Activated CD8-positive, alpha-beta memory T cell treated with anti-CD3 and anti-CD28 coated beads for 24 hours (primary cell): ENCODE measurements at regions not wholly inside any gene's neighbourhood (a gene's known extent, or its start where the extent isn't known, plus 50 kb on each side); places are given as distances from the start of the nearest gene placed in this dataset.

Experiments used
- DNase-seq: peaks from one replicate; pipeline ENCODE4 v3.0.0-alpha.2; 2020

DNA sequence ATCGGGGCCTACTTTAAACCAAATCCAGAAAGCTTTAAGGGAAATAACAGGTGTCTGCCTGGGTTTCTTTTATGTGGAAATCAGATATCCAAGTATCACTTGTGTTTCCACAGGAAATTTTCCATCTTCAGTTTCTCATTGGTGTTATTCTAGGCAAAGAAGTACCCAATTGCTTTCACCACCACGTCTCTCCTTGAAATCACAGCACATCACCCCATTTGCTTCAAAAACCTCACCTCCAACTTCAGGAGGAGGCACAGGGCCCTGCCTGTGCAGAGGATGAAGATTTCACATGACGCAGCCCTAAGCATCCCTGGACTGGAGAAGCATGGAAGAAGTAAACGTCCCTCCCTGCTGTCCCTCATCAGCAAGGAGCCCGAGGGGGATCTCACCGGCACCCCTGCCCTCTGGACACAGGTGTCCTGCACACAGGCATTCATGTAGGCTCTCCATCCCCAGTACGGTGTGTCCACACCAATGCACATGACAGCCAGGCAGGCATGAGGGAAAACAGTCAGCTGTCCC lies 182.3 kb downstream of the TBXT start:
- no peak for DNase-seq

DNA sequence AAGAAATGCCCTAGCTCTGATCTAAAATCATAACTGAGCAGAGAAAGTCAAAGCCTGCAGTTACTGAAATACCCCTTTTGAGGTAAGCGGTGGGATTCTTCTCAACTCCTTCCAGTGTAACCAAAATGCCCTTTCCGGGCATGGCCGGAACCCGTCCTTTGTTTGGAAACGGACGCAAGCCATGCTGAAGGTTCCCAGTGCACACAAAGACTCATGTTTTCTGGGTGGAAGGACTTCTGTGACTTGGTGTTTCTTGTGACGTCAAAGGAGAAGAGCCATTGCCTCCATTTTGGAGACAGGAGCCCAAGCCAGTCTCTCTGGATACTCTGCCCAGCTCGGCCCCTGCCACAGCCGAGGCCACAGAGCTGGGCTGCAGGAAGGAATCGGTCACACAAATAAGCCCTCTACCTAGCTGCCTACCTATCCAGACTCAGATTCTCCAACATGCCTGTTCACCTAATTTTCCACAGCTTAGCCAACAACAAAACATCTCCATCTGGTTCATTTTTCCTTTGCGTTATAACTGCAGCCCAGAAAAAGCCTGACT lies 182.8 kb downstream of the TBXT start:
- DNase-seq = no peak

DNA sequence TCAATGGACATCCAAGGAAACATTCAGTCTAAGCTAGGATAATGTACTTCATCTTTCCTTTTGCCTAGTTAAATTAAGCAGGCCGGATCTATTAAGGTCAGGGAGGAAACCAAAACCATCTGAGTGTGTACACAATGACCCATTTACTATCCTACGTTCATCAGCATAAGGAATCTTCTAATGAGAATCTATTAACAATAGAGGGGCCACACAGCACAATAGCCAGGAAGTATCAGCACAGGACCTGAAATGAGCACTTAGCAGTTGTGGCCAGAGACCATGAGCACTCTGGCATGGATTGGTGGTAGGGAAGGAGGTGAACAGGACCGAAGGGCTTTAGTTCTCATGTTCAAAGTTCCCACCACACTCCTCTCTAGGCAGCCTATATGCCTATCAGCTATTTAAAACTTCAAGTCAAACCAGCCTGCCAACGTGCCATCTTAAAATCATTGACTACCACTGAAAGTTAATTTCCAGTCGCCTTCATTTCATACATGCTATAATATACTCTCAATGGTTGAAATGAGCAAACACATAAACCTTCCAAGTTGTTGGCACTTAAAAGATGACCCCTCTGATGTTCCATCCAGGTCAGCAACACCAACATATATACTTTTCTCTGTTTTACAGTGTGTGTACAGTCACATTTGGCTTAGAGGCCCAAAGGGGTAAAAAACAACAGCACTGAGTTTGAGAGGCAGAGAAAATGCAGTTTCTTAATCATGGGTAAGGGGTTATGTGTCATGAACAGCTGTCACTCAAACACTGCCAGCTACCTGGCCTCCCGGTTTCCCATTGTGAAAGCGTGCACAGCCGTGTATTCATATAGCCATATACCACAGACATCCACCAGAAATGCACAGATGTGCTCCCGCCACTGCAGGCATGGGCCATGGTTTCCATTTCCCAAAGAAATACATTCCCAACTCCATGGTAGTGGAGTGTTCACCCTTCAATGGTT lies 184.3 kb downstream of the TBXT start:
- DNase-seq = no peak

DNA sequence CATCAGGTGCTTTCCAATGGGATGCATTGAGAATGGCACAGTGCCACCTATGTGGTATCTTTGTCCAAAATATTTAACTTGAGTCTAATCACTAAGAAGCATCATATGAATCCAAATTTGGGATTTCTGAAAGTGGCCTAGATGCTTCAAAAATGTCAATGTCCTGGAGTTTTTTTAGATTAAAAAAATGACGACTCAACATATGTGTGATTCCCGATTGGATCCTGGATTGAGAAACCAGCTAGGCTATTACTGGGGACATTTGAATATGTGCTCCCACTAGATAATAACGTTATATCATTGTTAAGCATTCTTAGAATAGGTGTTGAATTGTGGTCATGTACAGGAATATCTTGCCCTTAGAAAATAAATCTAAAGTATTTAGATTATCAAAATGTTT lies 189.2 kb downstream of the TBXT start:
- no peak for DNase-seq

DNA sequence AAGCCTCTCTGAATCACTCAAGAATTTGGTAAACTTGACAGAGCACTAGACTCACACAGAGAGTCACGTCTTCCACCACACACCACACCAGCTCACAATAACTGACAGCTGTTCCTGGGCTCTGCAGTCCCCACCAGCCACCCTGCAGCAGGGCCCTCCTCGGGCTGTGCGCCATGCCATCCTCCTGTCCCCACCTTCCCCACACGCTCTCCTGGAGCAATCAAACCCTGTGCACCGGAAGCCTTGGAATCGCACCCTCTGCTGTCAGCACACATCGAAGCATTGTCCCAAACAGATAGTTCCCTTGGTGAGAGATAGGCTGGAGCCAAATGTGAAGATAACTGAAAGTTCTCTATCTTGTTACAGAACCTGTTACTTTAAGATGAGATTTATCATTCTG lies 191.0 kb downstream of the TBXT start:
- DNase-seq = no peak

DNA sequence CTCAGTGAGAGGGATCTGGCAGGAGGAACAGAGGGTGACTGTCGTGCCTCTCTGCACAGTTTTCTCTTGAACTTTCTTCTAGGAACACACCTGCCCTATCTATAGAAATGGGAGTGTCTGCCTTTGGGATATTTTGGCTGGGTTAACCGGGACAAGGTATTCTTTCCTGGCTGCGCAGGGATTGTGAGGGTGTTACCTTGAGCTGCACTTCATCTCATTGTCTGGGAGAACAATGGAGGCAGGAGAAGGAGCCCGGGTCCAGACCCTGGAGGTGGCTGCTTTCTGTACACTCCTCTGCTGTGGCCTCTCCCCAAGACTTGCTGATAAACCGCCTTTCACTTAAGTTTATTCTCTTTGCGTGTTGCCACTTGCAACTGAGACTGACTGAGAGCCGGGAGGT lies 192.8 kb downstream of the TBXT start:
- DNase-seq = no peak

DNA sequence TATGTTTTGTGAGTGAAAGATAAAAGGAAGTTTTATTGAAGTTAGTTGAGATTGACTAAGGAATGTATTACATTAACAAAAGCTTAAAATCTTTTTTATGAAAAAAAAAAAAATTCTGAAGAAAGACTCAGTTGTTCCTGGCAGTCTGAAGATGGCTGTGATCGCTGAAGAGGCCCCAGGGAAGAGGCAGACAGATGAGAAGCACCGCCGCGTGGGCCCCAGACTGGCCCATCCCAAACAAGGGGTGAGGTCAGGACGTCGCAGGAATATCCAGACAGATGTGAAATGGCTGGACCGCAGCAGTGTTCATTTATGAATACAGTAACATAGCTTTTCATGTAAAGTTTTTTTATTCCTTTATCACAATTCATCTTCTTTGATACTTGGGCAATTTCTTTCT lies 194.2 kb downstream of the TBXT start:
- DNase-seq = no peak

DNA sequence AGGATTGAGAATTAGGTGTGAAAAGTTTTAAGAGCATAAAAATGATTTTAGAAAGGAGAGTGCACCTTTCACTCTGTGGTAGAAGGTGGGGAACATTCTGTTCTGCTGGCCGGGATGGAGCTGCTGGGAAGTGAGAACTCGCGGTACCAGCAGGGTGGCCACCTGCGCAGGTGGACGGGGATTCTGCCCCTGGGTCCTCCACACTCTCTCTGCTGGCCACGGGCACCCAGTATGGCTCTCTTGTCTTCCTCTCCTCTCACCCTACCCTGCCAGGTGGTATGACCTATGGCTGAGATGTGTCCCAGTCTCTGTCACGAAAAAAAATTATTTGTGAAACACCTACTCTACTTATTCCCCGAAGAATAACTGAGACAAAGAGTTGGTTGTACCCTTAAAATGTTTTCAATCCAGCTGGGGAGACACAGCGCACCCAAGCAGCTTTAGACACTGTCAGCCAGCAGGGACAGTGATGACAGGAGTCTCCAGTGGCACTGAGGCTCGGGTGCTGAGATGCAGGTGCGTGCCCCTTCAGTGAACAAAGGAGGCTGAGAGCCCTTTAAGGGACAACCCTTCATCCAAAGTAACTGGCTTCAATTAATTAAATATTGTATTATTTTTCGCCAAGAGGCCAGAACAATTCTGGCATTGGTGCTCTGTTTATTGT lies 195.4 kb downstream of the TBXT start:
- no peak for DNase-seq

DNA sequence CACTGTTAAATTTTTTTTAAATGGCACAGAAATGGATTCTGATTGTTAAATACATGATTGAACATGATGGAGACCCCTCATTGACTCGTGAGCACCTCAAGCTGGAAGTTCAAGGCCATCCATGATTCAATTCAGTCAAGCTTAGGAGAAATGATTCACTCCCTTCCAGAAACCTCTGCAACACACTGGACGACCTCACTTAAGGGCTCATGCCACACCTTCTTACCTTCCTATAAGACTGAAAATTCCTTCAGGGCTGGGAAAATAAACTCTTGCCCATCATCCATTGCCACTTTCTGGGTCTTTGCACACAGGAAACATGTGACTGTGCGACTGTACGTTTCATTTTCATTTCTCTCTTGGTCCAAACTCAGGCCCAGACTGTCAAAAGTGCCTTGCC lies 196.4 kb downstream of the TBXT start:
- DNase-seq = no peak

DNA sequence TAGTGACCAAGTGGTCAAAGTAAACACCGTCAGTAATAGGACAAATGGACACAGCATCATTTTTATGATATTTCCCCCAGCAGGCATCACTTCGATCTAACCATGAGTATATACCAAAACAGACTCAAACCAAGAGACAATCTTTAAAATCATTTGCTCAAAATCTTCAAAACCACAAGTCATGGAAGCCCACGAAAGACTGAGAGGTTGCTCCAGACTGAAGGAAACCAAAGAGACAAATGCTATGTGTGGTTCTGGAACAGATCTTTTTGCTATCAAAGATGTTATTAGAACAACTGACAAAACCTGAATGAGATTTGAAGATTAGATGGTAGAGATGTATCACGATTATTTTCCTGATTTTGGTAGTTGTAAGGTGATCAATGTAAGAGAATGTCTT lies 197.7 kb downstream of the TBXT start:
- no peak for DNase-seq

DNA sequence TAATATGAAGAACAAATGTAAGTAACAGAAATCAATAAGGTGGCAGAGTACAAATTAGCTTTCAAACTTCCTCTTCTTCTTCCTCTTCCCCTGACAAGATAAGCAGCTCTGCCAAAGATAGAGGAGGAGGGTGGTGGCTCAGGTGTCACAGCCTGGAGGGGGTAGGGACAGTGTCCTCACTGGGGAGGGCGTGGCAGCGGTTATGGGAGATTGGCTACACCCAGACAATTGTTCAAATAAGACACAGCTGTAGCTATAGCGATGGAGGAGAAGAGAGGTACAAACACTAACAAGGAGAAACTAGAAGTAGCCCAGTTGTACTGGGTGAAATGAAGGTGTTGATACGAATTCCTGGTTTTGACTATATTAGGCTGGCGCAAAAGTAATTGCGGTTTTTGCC lies 198.5 kb downstream of the TBXT start:
- DNase-seq = no peak

DNA sequence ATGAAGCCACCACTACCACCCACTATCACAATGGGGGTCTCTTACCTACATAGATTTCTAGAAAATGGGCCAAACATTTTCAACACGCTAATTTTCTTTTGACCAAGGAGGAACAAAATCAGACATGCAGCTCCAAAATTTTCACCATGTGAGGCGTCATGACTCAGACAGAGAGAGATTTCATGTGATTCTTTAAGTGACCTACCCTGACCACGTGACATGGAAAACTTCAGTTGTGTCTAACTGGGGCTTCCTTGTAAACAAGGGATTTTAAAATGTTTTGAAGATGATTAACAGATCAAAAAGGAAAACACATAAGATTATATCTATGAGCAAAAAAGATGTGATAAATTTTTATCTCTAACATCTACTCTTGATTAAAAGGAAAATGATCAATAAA lies 199.2 kb downstream of the TBXT start:
- DNase-seq = no peak

DNA sequence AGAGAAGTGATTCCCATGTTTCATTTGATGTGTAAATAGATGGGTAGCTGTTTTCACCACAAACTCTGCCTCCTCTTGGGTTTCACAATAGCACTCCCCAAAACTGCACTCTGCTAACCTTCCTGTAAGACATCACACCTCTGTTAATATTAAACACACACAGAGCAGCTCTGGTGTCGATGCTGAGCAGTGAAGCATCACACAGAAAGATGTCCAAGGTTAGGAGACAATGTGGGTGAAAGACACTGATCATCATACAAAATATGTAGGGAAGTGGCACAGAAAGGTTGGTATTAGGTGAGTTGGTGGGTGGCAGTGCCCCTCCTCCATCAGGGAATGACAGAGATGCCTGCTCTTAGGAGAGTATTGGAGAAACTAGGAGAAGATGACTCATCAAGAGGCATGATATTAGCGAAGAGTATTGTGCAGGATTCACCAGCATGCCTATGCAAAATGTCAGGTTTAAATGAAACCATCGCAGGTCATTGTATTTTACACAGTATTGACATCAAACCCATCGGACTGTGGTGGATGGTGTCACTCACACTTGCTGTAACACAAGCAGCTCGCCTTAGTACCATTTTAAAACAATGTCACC lies 199.7 kb downstream of the TBXT start:
- no peak for DNase-seq

DNA sequence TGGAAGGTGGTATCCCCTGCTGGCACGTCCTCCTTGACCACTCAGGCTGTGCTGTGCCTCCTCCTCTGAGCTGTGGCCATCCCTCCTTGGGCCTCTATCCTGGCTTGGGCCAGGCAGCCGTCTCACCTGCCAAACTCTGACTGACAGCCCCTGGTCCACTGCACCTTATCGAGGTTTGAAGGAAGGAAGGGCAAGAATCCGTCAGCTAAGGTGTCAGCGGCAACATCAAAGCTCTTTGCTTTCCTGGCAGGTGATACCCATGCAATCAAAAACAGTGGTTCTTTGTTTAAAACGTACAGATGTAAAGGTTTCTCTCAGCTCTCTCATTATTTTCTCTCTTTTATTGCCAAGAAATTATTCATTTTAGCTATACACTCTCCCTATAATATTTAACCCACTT lies 203.9 kb downstream of the TBXT start:
- no peak for DNase-seq

DNA sequence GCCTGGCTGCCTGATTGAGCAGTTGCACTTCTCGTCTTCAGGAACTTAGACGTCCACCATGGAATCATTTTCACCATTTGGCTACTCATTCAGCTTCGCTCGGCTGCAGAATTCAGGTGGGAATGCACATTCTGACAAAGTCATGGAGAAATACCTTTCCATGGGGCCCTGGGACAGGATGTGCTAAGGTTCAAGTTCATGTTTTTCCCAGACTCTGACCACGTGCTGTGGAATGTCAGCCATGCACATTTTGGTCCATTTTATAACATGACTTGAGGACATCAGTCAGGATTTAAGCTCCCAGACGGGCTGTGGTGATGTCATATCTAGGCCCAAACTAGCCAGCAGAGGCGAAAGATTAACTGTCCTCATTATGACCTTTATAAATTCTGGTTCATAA lies 205.3 kb downstream of the TBXT start:
- no peak for DNase-seq

DNA sequence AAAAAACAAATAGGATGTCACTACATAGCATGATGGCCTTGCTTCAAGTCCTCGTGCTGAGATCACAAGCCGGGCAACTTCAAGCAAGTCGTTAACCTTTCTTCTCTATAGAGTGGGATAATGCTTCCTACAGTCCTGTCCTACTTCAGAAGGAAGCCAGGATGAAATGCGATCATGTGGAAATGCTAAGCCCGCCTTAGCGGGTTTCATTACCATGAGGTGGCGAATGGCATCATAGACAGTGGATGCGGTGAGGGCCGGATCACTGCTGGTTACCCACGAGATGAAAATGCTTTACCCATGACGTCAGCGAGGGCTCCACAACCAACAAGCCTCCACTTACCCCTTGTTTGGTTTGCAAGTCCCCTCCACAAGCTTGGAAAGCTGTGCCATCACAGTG lies 206.4 kb downstream of the TBXT start:
- DNase-seq = no peak

DNA sequence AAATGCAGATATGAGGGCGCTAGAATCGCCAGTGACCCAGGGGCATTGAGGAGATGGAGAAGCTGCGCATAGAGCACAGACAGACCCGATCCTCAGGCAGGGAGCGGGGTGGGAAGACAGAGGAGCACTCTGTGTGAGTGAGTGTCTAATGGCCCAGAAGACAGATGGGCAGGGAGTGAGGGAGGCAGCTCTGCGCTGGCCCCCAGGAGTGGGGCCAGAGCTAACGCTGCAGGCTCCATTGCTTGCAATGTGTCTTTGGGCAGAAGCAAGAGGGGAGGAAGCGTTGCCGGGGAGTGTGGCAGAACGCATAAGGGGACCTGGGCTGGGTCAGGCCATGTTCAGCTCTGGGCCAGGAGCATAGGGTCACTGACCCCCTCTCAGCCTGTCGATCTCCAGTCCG lies 207.0 kb downstream of the TBXT start:
- DNase-seq = no peak

DNA sequence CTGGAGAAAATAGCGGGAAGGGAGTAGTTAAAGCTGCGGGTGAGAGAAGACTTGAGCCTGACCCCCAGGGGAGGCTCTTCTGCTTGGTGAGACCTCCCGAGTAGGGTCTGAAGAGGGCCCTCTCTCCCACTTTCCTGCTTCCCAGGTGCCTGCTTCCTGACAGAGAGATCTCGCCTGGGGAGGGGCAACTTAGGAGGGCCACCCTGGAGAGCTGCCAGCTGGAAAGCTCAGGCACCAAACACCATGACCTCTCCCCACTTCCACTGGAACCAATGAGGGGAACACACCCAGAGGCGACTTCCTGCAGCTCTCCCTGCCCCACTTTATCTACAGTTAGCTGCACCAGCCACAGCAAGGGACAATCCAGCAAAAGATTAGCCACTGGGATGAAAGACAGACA lies 208.0 kb downstream of the TBXT start:
- DNase-seq = no peak

DNA sequence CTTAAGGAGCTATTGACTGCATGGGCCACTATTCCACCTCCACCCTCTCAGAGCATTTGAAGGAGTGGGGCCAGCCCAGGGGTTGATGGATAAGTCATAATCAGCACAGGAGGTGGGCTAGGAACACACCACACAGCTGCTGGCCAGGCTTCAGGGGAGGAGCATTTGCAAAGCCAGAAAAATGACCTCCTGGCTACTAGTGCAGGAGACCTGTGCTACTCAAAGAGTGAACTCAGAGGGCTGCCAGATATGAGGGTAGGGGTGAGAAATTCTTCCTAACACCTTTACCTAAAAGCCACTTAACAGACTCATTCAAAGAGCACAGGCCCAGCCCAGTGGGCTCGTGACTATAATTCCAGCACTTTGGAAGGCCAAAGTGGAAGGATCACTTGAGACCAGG lies 210.8 kb downstream of the TBXT start:
- no peak for DNase-seq

DNA sequence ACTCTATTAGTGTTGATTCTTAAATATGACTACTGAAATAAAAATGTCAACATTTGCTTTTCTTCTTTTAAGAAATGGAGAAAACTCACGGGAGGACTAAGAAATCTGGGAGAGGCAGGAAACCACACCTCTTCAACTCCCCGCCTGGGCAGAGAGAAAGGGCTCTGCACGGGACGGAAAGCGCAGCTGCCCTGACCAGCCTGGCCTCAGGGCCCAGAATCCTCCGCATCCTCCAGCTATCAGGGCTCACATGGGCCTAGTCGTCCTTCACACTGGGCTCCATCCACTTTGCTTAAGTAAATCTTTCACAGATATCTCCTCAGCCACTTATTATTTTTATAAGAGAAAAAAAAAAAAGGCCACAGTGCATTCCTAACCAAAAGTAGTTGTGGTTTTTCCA lies 215.1 kb downstream of the TBXT start:
- DNase-seq = no peak

DNA sequence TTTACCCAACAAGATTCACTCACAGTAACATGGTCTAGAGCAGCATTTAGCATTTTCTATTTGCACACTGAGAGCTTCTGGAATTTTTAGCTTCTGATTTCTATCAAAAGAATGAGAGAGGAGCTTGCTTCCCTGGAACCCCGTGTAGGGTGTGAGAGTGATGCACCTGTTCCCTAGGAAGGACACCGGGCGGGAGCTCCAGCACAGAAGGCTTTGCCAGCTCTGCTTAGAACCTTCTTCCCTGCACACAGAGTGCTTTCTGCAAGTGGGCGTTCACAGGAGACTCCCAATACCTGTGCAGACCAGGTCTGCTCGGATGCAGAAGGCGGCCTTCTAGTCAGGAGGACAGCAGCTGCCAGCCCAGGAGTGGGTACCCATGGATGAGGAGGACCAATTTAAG lies 217.3 kb downstream of the TBXT start:
- DNase-seq = no peak

DNA sequence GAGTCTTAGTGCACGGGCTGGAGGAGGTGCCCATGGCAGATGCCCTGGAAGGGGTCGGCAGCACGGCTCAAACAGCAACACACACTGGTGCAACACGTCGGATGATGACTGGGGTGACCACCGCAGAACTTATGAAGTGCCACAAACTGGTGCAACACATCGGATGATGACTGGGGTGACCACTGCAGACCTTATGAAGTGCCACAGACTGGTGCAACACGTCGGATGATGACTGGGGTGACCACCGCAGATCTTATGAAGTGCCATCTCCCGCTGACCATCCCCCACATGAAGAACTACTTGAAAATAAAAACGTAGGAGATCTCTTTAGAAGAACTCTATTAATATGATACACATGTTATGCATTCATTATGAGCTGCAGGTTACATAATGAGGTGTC lies 218.3 kb downstream of the TBXT start:
- no peak for DNase-seq

DNA sequence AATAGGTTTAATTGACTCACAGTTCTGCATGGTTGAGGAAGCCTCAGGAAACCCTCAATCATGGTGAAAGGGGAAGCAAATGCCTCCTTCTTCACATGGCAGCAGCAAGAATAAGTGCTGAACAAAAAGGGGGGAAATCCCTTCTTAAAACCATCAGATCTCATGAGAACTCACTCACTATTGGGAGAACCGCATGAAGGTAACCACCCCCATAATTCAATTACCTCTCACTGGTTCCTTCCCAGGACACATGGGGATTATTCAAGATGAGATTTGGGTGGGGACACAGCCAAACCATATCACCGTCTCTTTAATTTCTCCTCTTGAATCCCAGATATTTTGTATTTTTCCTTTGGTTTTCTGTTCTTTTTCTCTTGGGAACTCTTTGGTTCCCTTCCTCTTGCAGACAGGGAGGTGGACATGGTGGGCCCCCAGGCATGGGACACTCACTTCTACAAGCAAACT lies 223.6 kb downstream of the TBXT start:
- DNase-seq = no peak

DNA sequence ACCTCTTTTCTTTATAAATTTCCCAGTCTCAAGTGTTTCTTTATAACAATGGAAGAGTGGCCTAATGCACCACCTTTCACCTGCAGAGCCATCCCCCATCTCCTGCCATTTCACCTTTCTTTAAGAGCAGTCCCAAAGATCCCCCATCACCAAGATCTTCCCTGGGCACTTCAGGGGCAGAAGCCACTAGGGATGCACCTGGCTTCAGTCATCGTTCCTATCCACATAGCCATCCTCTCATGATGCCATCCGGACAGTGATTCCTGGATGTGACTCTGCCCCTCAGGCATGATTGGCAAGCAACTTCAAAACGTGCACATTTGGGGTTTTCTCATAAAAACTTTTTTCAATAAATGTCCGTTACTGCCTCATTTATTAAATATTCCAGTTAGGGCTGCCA lies 225.9 kb downstream of the TBXT start:
- DNase-seq = no peak
